ENCODE measurements at regions not wholly inside any gene's neighbourhood (a gene's known extent, or its start where the extent isn't known, plus 50 kb on each side); places are given as distances from the start of the nearest gene placed in this dataset.

GRCh38 chr12:87302126-87302745 lies 727.0 kb downstream of the C12orf50 start:
- H3K23ac ChIP-seq (ENCODE audit: low read length): no peak overlapping the region
- H3K9ac ChIP-seq (ENCODE audit: low read length): no peak overlapping the region
- no peak overlapping the region for H2BK15ac ChIP-seq (replicated peaks; ENCODE audit: low read depth)
- no peak overlapping the region for H4K8ac ChIP-seq (ENCODE audit: low read depth, low read length)
- H2BK120ac ChIP-seq (ENCODE audit: low read depth, low read length): no peak overlapping the region
- no CpG with 5 or more reads among the region's 5 CpGs for WGBS (ENCODE audit: extremely low coverage, insufficient coverage, low lambda C conversion rate)
- H3K56ac ChIP-seq (ENCODE audit: low read length): no peak overlapping the region
- no peak overlapping the region for H3K4me2 ChIP-seq (ENCODE audit: low read length)
- no peaks in the 10 kb centered on the region for H3K27me3 ChIP-seq (ENCODE audit: insufficient read depth, low read length, poor library complexity)
- H3K4ac ChIP-seq (ENCODE audit: low read depth, low read length): no peak overlapping the region
- no peaks in the 10 kb centered on the region for H3K79me2 ChIP-seq (ENCODE audit: control insufficient read depth, insufficient read depth, low read length)
- H2BK5ac ChIP-seq (ENCODE audit: low read length): no peak overlapping the region
- H3K18ac ChIP-seq (ENCODE audit: low read length): no peak overlapping the region
- H2AK5ac ChIP-seq (ENCODE audit: low read length): no peak overlapping the region
- H4K5ac ChIP-seq (ENCODE audit: low read length): no peak overlapping the region
- H3K4me1 ChIP-seq (ENCODE audit: control insufficient read depth, low read depth, low read length): no peaks in the 10 kb centered on the region
- no peak overlapping the region for H3K27ac ChIP-seq (ENCODE audit: low read depth, low read length)
- no peak overlapping the region for H3K4me3 ChIP-seq (ENCODE audit: low read length)
- H3K79me1 ChIP-seq (ENCODE audit: low read length): no peaks in the 10 kb centered on the region
- no peaks in the 10 kb centered on the region for H3K36me3 ChIP-seq (ENCODE audit: control insufficient read depth, insufficient read depth, low read length)
- peak; percentile 25 for DNase-seq

- no peak overlapping the region for H3K4ac ChIP-seq (ENCODE audit: low read depth, low read length)
- no peak overlapping the region for H2AK5ac ChIP-seq (ENCODE audit: low read length)
- no peak overlapping the region for H4K8ac ChIP-seq (ENCODE audit: low read depth, low read length)
- H3K27me3 ChIP-seq (ENCODE audit: insufficient read depth, low read length, poor library complexity): no peaks in the 10 kb centered on the region
- no peak overlapping the region for H4K5ac ChIP-seq (ENCODE audit: low read length)
- H2BK120ac ChIP-seq (ENCODE audit: low read depth, low read length): no peak overlapping the region
- no peak overlapping the region for H3K9ac ChIP-seq (ENCODE audit: low read length)
- H2BK5ac ChIP-seq (ENCODE audit: low read length): no peak overlapping the region
- H2BK15ac ChIP-seq (replicated peaks; ENCODE audit: low read depth): no peak overlapping the region
- H3K79me2 ChIP-seq (ENCODE audit: control insufficient read depth, insufficient read depth, low read length): no peaks in the 10 kb centered on the region
- H3K36me3 ChIP-seq (ENCODE audit: control insufficient read depth, insufficient read depth, low read length): no peaks in the 10 kb centered on the region
- H3K27ac ChIP-seq (ENCODE audit: low read depth, low read length): no peak overlapping the region
- no peak for DNase-seq
- H3K4me3 ChIP-seq (ENCODE audit: low read length): no peak overlapping the region
- H3K4me1 ChIP-seq (ENCODE audit: control insufficient read depth, low read depth, low read length): no peaks in the 10 kb centered on the region
- no peak overlapping the region for H3K4me2 ChIP-seq (ENCODE audit: low read length)
- no peak overlapping the region for H3K18ac ChIP-seq (ENCODE audit: low read length)
- H3K56ac ChIP-seq (ENCODE audit: low read length): no peak overlapping the region
- H3K23ac ChIP-seq (ENCODE audit: low read length): no peak overlapping the region
- no peaks in the 10 kb centered on the region for H3K79me1 ChIP-seq (ENCODE audit: low read length)
Measured at GRCh38 chr12:87290505-87290904, 738.7 kb downstream of the C12orf50 start.

GRCh38 chr12:87283886-87284285 lies 745.3 kb downstream of the C12orf50 start:
- H2BK15ac ChIP-seq (replicated peaks; ENCODE audit: low read depth): no peak overlapping the region
- no peak overlapping the region for H3K9ac ChIP-seq (ENCODE audit: low read length)
- H3K36me3 ChIP-seq (ENCODE audit: control insufficient read depth, insufficient read depth, low read length): no peaks in the 10 kb centered on the region
- no peak for DNase-seq
- no peak overlapping the region for H4K8ac ChIP-seq (ENCODE audit: low read depth, low read length)
- no peak overlapping the region for H3K4me3 ChIP-seq (ENCODE audit: low read length)
- H2BK120ac ChIP-seq (ENCODE audit: low read depth, low read length): no peak overlapping the region
- H2BK5ac ChIP-seq (ENCODE audit: low read length): no peak overlapping the region
- H2AK5ac ChIP-seq (ENCODE audit: low read length): no peak overlapping the region
- H3K27ac ChIP-seq (ENCODE audit: low read depth, low read length): no peak overlapping the region
- no peak overlapping the region for H3K4ac ChIP-seq (ENCODE audit: low read depth, low read length)
- H3K18ac ChIP-seq (ENCODE audit: low read length): no peak overlapping the region
- no peak overlapping the region for H3K4me2 ChIP-seq (ENCODE audit: low read length)
- H4K5ac ChIP-seq (ENCODE audit: low read length): no peak overlapping the region
- H3K23ac ChIP-seq (ENCODE audit: low read length): no peak overlapping the region
- no peaks in the 10 kb centered on the region for H3K27me3 ChIP-seq (ENCODE audit: insufficient read depth, low read length, poor library complexity)
- no peaks in the 10 kb centered on the region for H3K79me2 ChIP-seq (ENCODE audit: control insufficient read depth, insufficient read depth, low read length)
- no peaks in the 10 kb centered on the region for H3K4me1 ChIP-seq (ENCODE audit: control insufficient read depth, low read depth, low read length)
- no peak overlapping the region for H3K56ac ChIP-seq (ENCODE audit: low read length)
- no peaks in the 10 kb centered on the region for H3K79me1 ChIP-seq (ENCODE audit: low read length)

- no peak overlapping the region for H3K4me3 ChIP-seq (ENCODE audit: low read length)
- H3K27me3 ChIP-seq (ENCODE audit: insufficient read depth, low read length, poor library complexity): no peaks in the 10 kb centered on the region
- H3K56ac ChIP-seq (ENCODE audit: low read length): no peak overlapping the region
- no peaks in the 10 kb centered on the region for H3K79me1 ChIP-seq (ENCODE audit: low read length)
- no peak overlapping the region for H4K5ac ChIP-seq (ENCODE audit: low read length)
- H2AK5ac ChIP-seq (ENCODE audit: low read length): no peak overlapping the region
- H3K23ac ChIP-seq (ENCODE audit: low read length): no peak overlapping the region
- no peak overlapping the region for H3K4ac ChIP-seq (ENCODE audit: low read depth, low read length)
- H3K27ac ChIP-seq (ENCODE audit: low read depth, low read length): no peak overlapping the region
- H3K9ac ChIP-seq (ENCODE audit: low read length): no peak overlapping the region
- no peak overlapping the region for H2BK5ac ChIP-seq (ENCODE audit: low read length)
- H3K4me2 ChIP-seq (ENCODE audit: low read length): no peak overlapping the region
- DNase-seq: peak; percentile 53
- H3K18ac ChIP-seq (ENCODE audit: low read length): no peak overlapping the region
- H3K36me3 ChIP-seq (ENCODE audit: control insufficient read depth, insufficient read depth, low read length): no peaks in the 10 kb centered on the region
- no peak overlapping the region for H2BK120ac ChIP-seq (ENCODE audit: low read depth, low read length)
- H4K8ac ChIP-seq (ENCODE audit: low read depth, low read length): no peak overlapping the region
- no peaks in the 10 kb centered on the region for H3K79me2 ChIP-seq (ENCODE audit: control insufficient read depth, insufficient read depth, low read length)
- H3K4me1 ChIP-seq (ENCODE audit: control insufficient read depth, low read depth, low read length): no peaks in the 10 kb centered on the region
- H2BK15ac ChIP-seq (replicated peaks; ENCODE audit: low read depth): no peak overlapping the region
Measured at GRCh38 chr12:87283111-87283510, 746.1 kb downstream of the C12orf50 start.

GRCh38 chr12:87280893-87281292 lies 748.3 kb downstream of the C12orf50 start:
- H4K5ac ChIP-seq (ENCODE audit: low read length): no peak overlapping the region
- WGBS (ENCODE audit: extremely low coverage, insufficient coverage, low lambda C conversion rate): no CpG with 5 or more reads among the region's 1 CpG
- H3K4me1 ChIP-seq (ENCODE audit: control insufficient read depth, low read depth, low read length): no peaks in the 10 kb centered on the region
- no peaks in the 10 kb centered on the region for H3K27me3 ChIP-seq (ENCODE audit: insufficient read depth, low read length, poor library complexity)
- no peak overlapping the region for H3K18ac ChIP-seq (ENCODE audit: low read length)
- H2BK120ac ChIP-seq (ENCODE audit: low read depth, low read length): no peak overlapping the region
- H3K9ac ChIP-seq (ENCODE audit: low read length): no peak overlapping the region
- H3K56ac ChIP-seq (ENCODE audit: low read length): no peak overlapping the region
- H3K79me2 ChIP-seq (ENCODE audit: control insufficient read depth, insufficient read depth, low read length): no peaks in the 10 kb centered on the region
- H3K36me3 ChIP-seq (ENCODE audit: control insufficient read depth, insufficient read depth, low read length): no peaks in the 10 kb centered on the region
- H3K4me2 ChIP-seq (ENCODE audit: low read length): no peak overlapping the region
- H3K4ac ChIP-seq (ENCODE audit: low read depth, low read length): no peak overlapping the region
- H3K79me1 ChIP-seq (ENCODE audit: low read length): no peaks in the 10 kb centered on the region
- no peak for DNase-seq
- H3K23ac ChIP-seq (ENCODE audit: low read length): no peak overlapping the region
- no peak overlapping the region for H2AK5ac ChIP-seq (ENCODE audit: low read length)
- no peak overlapping the region for H2BK15ac ChIP-seq (replicated peaks; ENCODE audit: low read depth)
- H3K4me3 ChIP-seq (ENCODE audit: low read length): no peak overlapping the region
- H4K8ac ChIP-seq (ENCODE audit: low read depth, low read length): no peak overlapping the region
- no peak overlapping the region for H2BK5ac ChIP-seq (ENCODE audit: low read length)
- H3K27ac ChIP-seq (ENCODE audit: low read depth, low read length): no peak overlapping the region

GRCh38 chr12:87280356-87280755 lies 748.8 kb downstream of the C12orf50 start:
- no peak for DNase-seq
- Histone ChIP-seq H4K8ac (ENCODE audit: low read depth, low read length) (no peak overlapping the region), H3K79me1 (ENCODE audit: low read length) (no peaks in the 10 kb centered on the region), H3K4me3 (ENCODE audit: low read length) (no peak overlapping the region), H3K27me3 (ENCODE audit: insufficient read depth, low read length, poor library complexity) (no peaks in the 10 kb centered on the region), H4K5ac (ENCODE audit: low read length) (no peak overlapping the region), H3K56ac (ENCODE audit: low read length) (no peak overlapping the region), H3K4me2 (ENCODE audit: low read length) (no peak overlapping the region), H3K18ac (ENCODE audit: low read length) (no peak overlapping the region), H2BK120ac (ENCODE audit: low read depth, low read length) (no peak overlapping the region), H2BK15ac (replicated peaks; ENCODE audit: low read depth) (no peak overlapping the region), H3K79me2 (ENCODE audit: control insufficient read depth, insufficient read depth, low read length) (no peaks in the 10 kb centered on the region), H3K23ac (ENCODE audit: low read length) (no peak overlapping the region), H3K27ac (ENCODE audit: low read depth, low read length) (no peak overlapping the region), H2BK5ac (ENCODE audit: low read length) (no peak overlapping the region), H3K4me1 (ENCODE audit: control insufficient read depth, low read depth, low read length) (no peaks in the 10 kb centered on the region), H3K4ac (ENCODE audit: low read depth, low read length) (no peak overlapping the region), H3K9ac (ENCODE audit: low read length) (no peak overlapping the region), H2AK5ac (ENCODE audit: low read length) (no peak overlapping the region), H3K36me3 (ENCODE audit: control insufficient read depth, insufficient read depth, low read length) (no peaks in the 10 kb centered on the region)
- no CpG with 5 or more reads among the region's 2 CpGs for WGBS (ENCODE audit: extremely low coverage, insufficient coverage, low lambda C conversion rate)

Data from mesendoderm (in vitro differentiated cells).